Body of pancreas (tissue), 4 donors: ENCODE measurements at regions not wholly inside any gene's neighbourhood (a gene's known extent, or its start where the extent isn't known, plus 50 kb on each side); places are given as distances from the start of the nearest gene placed in this dataset.

ENCODE experiments used
- POLR2A ChIP-seq, 3 donors: fragments of 450-650 bp; IDR thresholded peaks; one replicate each; pipeline ENCODE4 v1.6.1; 2016; ENCODE audit warnings: antibody characterized with exemption in 3 of 3, mild to moderate bottlenecking in 2 of 3
- TF ChIP-seq, protein P1 (sequence below), 7 experiments: fragments of 450-650 bp in 4 of 7; fragments of 200-600 bp in 3 of 7; sonication (generic) in 3 of 7; IDR thresholded peaks; one replicate each; pipeline ENCODE4 v1.5.1; 2016 to 2019; ENCODE audit warnings: antibody characterized with exemption in 7 of 7

DNA sequence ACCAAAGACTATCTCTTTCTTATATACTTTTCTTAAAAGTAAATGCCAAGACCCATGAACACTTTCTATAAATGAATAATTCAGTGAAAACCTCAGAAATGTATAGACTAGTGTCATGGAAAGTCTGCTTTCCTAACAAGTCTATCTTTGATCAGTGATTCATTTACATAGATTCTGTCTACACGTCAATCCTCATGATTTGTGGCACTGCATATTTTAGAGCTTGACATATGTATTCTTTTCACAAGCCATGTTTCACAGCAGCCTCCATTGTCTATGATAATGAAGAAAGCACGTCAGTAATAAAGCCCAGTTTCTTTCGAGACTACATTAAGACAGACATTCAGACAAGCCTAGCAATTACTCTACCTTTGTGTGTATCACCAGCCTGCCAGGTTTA, 486.6 kb downstream of the IRS1 start:
- TF ChIP-seq, protein P1, sequence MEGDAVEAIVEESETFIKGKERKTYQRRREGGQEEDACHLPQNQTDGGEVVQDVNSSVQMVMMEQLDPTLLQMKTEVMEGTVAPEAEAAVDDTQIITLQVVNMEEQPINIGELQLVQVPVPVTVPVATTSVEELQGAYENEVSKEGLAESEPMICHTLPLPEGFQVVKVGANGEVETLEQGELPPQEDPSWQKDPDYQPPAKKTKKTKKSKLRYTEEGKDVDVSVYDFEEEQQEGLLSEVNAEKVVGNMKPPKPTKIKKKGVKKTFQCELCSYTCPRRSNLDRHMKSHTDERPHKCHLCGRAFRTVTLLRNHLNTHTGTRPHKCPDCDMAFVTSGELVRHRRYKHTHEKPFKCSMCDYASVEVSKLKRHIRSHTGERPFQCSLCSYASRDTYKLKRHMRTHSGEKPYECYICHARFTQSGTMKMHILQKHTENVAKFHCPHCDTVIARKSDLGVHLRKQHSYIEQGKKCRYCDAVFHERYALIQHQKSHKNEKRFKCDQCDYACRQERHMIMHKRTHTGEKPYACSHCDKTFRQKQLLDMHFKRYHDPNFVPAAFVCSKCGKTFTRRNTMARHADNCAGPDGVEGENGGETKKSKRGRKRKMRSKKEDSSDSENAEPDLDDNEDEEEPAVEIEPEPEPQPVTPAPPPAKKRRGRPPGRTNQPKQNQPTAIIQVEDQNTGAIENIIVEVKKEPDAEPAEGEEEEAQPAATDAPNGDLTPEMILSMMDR (IDR thresholded peaks at IDR 0.05), result no peak
- TF ChIP-seq POLR2A (IDR thresholded peaks at IDR 0.05), result no peak
